ENCODE measurements at regions not wholly inside any gene's neighbourhood (a gene's known extent, or its start where the extent isn't known, plus 50 kb on each side); places are given as distances from the start of the nearest gene placed in this dataset.

DNA sequence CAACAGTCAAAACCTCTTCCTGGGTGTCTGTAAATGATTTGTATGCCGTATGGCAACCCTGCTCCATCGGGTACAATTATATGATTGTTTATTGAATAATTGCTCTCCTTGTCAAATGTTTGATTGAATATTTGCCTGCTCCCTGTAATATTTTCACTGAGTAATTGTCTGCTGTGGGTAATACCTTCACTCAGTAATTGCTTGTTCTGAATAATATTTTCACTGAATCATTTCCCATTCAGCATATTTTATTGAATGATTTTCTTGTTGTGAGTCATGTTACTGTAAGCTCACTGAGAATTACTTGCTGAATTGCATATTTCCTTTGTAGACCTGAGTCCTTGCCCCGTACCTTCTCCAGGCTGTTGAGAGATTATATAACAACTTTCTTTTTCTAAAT is 535.2 kb downstream of the METTL4 start:
- DNase-seq (ENCODE audit: low read depth): no peak

DNA sequence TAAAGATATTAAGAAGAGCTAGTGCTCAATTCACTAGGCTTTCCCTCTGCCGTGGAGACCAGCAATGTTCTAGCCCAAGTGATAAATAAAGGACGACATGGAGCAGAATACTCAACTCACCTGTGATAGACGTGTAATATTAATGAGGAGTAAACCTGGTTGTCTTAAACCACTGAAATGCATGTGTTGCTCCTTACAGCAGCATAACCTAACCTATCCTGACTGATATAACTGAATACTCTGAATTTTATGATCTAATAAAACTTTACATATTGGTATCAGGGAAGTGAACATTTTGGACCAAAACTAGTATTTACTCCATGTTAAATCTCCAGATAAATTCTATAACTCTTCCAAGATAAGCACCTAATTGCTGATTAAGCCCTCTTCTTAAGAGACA is 531.0 kb downstream of the METTL4 start:
- DNase-seq (ENCODE audit: low read depth): no peak

GRCh38 chr18:2049986-2050385 is 521.3 kb downstream of the METTL4 start:
- no peak for DNase-seq (ENCODE audit: low read depth)

GRCh38 chr18:2050702-2051201 is 520.6 kb downstream of the METTL4 start:
- no peak for DNase-seq (ENCODE audit: low read depth)

DNA sequence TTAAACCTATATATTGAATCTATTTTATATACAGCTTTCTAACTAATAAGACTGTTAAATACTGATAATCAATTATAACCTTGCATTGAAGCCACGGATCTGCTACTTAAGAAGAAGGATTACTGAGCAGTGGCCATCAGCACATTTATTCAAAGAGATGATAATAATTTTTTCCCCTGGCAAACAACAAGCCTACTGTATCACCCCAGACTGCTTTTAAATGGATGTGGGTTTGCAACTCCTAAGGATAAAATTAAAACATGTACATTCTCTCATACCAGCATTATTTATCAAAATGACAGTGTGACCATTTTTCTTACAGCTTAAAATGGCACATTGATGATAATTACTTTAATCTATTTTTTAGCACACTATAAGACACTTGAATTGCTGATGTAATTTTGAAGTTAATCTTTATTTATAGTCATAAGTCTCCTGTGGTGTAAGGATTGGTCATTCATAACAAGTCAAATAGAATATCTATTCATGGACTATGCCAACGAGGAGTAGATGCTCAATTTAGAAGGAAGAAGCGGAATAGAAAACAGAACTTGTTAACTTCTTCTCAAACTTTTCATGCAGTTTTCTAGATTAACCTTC is 517.7 kb downstream of the METTL4 start:
- no peak for DNase-seq (ENCODE audit: low read depth)

GRCh38 chr18:2059336-2059735 is 512.0 kb downstream of the METTL4 start:
- DNase-seq (ENCODE audit: low read depth): no peak

DNA sequence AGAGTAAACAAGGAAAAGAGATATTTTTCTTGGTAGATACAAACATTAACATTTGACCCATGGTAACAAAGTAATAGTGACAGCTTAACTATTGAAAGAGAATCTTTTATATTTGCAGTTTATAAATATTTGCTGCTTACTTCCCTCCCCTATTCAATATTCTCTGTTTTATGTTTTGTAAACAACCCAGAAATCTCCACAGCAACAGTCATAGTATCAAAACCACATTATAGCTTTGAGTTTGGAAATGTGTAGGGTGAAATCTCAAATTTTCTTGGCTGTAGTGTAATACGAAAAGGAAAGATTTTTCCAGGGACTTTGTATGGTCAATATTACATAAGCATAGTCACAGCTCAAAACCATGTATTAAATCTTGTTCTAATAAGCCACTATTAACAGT is 511.2 kb downstream of the METTL4 start:
- DNase-seq (ENCODE audit: low read depth): no peak

- no peak for DNase-seq (ENCODE audit: low read depth)
These were observed 500.7 kb downstream of the METTL4 start for GRCh38 chr18:2070631-2071030.

DNA sequence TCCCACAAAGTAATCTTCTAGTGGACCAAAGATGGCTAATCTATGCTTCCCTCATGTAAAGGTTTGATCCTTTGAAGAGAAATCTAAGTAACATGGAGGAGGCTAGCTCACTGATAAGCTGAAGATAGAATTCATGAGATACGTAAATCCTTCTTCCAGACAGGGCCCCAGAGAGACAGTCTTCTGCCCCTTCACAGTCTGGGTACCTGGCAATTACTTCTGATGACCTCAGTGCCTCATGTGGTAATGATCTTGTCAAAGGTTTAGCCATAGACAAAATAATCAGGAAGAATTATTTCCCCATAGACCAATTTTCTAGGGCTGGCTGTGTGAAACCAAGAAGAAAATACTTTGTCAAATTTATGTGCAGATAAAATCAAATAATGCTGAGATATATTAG is 495.8 kb downstream of the METTL4 start:
- DNase-seq (ENCODE audit: low read depth): no peak

GRCh38 chr18:2082676-2083075 is 488.6 kb downstream of the METTL4 start:
- no peak for DNase-seq (ENCODE audit: low read depth)

- DNase-seq (ENCODE audit: low read depth): no peak
These were observed 487.6 kb downstream of the METTL4 start for GRCh38 chr18:2083691-2084090.

- DNase-seq (ENCODE audit: low read depth): no peak
These were observed 484.9 kb downstream of the METTL4 start for GRCh38 chr18:2086439-2086838.

DNA sequence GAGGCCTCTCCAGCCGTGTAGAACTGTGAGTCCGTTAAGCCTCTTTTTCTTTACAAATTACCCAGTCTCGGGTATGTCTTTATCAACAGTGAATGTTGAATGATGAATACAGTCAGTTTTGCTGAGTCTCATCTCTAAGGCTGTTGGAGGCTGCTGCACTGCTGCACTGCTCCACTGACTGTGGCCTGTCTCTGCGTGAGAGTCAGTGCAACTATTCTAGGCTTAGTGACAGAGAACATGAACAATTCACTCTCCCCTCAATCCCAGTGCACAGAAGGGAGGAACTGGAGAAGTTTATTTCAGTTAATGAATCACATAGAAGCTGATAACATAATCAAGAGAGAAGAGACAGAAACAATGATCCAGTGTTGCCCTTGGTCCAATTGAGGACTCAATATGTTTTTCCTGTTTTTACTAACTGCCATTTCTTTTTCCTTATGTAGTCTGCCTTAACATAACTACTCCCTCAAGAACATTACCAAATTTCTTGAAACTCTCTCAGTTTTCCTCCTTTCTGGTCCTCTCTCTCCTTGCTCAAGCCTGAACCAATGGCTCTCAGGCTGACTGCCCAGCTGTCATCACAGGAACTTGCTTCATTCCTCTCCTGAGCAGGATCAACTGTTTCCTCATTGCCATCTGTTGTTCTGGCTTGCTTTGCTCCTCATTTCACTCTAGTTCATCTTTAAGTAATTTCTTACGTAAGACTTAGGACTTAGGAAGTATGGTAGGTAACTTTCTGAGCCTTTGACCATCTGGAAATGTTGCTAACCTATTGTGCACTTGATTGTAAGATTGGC is 483.2 kb downstream of the METTL4 start:
- no peak for DNase-seq (ENCODE audit: low read depth)

DNA sequence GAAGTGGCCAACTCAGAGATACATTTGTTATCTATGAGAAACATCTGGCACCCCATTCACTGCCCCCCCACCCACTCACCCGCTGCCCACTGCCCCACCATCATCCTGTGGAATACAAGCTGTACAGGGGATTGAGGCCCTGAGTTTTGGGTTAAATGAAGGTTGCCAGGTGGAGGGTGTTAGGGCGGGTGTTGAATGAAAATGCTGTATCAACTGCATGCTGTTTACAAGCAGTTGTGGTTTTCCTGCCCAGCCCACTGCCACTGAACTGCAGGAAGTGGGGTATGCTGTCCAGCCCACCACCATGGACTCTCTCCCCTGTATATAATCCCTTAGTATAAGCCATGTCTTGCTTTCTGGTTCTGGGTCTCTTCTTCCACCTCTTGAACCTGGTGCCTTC is 481.9 kb downstream of the METTL4 start:
- DNase-seq (ENCODE audit: low read depth): no peak

DNA sequence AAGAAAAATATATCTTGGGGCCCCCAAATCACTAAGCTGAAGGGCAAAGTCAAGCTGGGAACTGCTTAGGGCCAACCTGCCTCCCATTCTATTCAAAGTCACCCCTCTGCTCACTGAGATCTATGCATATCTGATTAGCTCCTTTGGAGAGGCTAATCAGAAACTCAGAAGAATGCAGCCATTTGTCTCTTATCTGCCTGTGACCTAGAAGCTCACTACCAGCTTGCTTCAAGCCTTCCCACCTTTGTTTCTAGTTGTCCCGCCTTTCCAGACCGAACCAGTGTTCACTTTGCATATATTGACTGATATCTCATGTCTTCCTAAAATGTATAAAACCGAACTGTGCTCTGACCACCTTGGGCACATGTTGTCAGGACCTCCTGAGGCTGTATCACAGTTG is 479.4 kb downstream of the METTL4 start:
- no peak for DNase-seq (ENCODE audit: low read depth)

DNA sequence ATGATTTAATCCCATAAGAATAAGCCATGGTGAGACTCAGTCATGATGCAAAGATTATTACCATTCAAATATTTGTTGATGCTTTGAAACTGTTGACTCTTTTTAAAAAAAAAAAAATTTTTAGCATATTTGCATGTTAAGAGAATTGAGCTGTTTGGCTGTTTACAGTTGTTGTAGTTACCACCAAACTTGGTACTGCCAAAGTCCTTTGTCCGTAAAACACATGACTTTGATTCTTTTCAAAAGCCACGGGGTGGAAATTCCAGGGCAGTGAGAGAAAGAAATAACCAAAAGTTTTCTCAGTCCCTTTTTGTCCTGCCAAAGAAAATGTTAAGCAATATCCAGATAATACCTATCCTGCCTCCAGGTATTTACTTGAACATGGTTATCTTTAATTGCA is 474.8 kb downstream of the METTL4 start:
- no peak for DNase-seq (ENCODE audit: low read depth)

- DNase-seq (ENCODE audit: low read depth): no peak
These were observed 470.6 kb downstream of the METTL4 start for GRCh38 chr18:2100694-2101213.

- DNase-seq (ENCODE audit: low read depth): no peak
These were observed 469.3 kb downstream of the METTL4 start for GRCh38 chr18:2102022-2102421.

DNA sequence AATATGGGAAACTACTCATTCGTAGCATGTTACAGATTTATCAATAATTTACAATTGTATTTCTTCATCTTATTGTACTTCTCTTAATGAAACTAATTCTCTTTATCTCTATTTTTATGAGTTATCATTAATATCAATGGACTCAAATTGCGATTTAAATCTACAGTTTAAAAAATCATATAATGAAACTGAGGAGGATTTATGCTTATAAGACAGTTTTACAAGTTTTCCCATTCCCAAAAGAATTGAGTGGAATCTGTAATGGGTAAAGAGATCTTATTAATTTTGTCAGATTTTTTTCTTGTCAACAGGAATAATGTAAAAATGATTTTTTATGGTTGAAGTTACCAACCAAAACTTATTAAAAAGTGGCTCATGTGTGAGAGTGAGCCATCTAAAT is 468.0 kb downstream of the METTL4 start:
- no peak for DNase-seq (ENCODE audit: low read depth)

DNA sequence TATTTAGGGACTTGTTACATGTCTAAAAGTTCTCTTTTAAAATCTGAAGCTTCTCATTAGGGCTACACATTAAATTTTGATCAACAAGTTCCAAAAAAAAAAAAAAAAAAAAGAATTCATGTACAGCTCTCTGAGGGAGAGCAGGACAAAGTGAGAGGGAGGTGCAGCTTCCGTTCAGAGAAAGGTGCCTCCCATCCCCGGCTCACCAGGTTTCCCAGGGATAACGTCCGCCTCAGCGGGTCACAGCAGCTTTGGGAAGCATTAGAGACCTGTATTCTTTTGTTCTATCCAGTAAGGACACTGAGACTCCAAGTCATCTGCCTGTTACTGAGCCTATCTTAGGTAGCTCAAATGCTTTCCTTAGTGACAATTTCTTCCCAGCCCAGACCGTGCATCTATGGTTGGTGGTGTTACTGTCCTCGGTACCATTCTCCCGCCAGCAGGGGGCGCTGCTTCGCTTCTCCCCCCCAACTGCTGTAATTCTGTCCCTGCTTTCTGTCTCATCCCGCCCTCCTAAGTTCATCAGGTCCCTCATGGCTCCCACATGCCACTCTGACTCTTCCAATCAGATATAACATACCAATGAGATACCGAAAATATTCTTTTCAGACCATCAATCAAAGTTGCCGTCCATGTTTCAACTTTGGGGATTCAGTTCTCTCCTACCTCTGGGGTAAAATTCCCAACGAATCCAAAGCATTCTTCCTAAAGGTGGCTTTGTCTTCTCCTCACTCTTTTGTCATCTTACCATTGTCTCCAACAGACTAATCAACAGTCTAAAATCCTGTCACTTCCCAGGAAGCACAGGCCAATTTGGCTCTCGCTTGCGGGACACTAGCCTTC is 466.5 kb downstream of the METTL4 start:
- peak; percentile 23 for DNase-seq (ENCODE audit: low read depth)

GRCh38 chr18:2108591-2108990 is 462.7 kb downstream of the METTL4 start:
- no peak for DNase-seq (ENCODE audit: low read depth)

- DNase-seq (ENCODE audit: low read depth): peak; percentile 19
These were observed 459.8 kb downstream of the METTL4 start for GRCh38 chr18:2111456-2111855.

Data from HS-27A (cell line).